ENCODE measurements at regions not wholly inside any gene's neighbourhood (a gene's known extent, or its start where the extent isn't known, plus 50 kb on each side); places are given as distances from the start of the nearest gene placed in this dataset.

DNA sequence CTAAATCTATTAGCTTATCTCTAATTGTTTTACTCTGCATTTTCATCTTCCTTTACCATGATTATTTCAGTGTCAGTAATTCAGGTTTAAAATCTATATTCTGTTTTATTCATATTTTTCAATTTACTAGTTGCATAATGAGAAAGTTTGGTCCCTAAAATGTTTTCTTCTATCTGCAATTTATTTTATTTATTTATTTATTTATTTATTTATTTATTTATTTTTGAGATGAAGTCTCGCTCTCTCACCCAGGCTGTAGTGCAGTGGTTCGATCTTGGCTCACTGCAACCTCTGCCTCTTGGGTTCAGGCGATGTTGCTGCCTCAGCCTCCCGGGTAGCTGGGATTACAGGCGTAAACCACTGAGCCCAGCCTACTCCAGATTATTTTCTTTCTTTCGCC lies 1597.3 kb downstream of the CDH8 start:
- Histone ChIP-seq H3K9me3 (ENCODE audit: low read length) (no peaks in the 10 kb centered on the region), H3K27me3 (ENCODE audit: insufficient read depth, low read depth, low read length) (no peaks in the 10 kb centered on the region), H3K9ac (ENCODE audit: low read length) (no peak overlapping the region), H3K4me3 (ENCODE audit: low read length) (no peak overlapping the region), H3K9me2 (ENCODE audit: insufficient read depth, low read length) (no peaks in the 10 kb centered on the region), H2AFZ (ENCODE audit: low read depth, low read length) (no peak overlapping the region), H3K27ac (ENCODE audit: low read length) (no peak overlapping the region), H3F3A (ENCODE audit: insufficient read depth, low read length, poor library complexity, severe bottlenecking) (no peaks in the 10 kb centered on the region), H3K4me2 (ENCODE audit: low read length) (no peak overlapping the region), H4K20me1 (ENCODE audit: insufficient read depth) (no peaks in the 10 kb centered on the region), H3K36me3 (ENCODE audit: insufficient read depth, low read length) (no peaks in the 10 kb centered on the region), H3K79me2 (replicated peaks; ENCODE audit: insufficient read depth, low read length) (no peaks in the 10 kb centered on the region)
- TF ChIP-seq EP300 (conservative IDR thresholded peaks at IDR 0.05; ENCODE audit: poor library complexity, severe bottlenecking) (no peak), SMC3 (conservative IDR thresholded peaks at IDR 0.05; ENCODE audit: poor library complexity) (no peak), TAF1 (IDR thresholded peaks at IDR 0.05; ENCODE audit: low read depth) (no peak), MXI1 (conservative IDR thresholded peaks at IDR 0.05; ENCODE audit: poor library complexity, severe bottlenecking) (no peak), POLR2AphosphoS5 (IDR thresholded peaks at IDR 0.05) (no peak), RAD21 (conservative IDR thresholded peaks at IDR 0.05) (no peak), EZH2 (IDR thresholded peaks at IDR 0.05; ENCODE audit: borderline replicate concordance, insufficient read depth, low read length, poor library complexity, severe bottlenecking) (no peak)
- TF ChIP-seq, protein P1, sequence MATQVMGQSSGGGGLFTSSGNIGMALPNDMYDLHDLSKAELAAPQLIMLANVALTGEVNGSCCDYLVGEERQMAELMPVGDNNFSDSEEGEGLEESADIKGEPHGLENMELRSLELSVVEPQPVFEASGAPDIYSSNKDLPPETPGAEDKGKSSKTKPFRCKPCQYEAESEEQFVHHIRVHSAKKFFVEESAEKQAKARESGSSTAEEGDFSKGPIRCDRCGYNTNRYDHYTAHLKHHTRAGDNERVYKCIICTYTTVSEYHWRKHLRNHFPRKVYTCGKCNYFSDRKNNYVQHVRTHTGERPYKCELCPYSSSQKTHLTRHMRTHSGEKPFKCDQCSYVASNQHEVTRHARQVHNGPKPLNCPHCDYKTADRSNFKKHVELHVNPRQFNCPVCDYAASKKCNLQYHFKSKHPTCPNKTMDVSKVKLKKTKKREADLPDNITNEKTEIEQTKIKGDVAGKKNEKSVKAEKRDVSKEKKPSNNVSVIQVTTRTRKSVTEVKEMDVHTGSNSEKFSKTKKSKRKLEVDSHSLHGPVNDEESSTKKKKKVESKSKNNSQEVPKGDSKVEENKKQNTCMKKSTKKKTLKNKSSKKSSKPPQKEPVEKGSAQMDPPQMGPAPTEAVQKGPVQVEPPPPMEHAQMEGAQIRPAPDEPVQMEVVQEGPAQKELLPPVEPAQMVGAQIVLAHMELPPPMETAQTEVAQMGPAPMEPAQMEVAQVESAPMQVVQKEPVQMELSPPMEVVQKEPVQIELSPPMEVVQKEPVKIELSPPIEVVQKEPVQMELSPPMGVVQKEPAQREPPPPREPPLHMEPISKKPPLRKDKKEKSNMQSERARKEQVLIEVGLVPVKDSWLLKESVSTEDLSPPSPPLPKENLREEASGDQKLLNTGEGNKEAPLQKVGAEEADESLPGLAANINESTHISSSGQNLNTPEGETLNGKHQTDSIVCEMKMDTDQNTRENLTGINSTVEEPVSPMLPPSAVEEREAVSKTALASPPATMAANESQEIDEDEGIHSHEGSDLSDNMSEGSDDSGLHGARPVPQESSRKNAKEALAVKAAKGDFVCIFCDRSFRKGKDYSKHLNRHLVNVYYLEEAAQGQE (IDR thresholded peaks at IDR 0.05; ENCODE audit: borderline replicate concordance) = no peak
- TF ChIP-seq, protein P2, sequence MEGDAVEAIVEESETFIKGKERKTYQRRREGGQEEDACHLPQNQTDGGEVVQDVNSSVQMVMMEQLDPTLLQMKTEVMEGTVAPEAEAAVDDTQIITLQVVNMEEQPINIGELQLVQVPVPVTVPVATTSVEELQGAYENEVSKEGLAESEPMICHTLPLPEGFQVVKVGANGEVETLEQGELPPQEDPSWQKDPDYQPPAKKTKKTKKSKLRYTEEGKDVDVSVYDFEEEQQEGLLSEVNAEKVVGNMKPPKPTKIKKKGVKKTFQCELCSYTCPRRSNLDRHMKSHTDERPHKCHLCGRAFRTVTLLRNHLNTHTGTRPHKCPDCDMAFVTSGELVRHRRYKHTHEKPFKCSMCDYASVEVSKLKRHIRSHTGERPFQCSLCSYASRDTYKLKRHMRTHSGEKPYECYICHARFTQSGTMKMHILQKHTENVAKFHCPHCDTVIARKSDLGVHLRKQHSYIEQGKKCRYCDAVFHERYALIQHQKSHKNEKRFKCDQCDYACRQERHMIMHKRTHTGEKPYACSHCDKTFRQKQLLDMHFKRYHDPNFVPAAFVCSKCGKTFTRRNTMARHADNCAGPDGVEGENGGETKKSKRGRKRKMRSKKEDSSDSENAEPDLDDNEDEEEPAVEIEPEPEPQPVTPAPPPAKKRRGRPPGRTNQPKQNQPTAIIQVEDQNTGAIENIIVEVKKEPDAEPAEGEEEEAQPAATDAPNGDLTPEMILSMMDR (IDR thresholded peaks at IDR 0.05; ENCODE audit: poor library complexity, severe bottlenecking) = no peak

DNA sequence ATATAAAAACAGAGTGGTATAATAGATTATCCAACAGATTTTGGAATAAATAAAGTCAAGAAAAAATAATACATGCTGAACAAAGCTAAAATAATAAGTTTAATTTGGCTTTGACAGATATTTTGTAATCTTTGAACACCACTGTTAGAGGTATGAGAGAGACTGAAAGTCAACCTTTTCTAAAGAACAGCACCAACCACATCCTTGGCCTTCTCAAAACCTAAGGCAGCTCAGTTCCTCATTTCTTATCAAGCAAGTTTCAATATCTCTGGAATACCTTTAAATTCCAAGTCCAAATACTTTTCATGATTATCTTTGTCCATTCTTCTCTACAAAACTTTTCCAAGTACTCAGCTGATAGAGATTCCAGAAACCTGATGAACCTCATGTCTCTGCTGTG lies 1603.8 kb downstream of the CDH8 start:
- Histone ChIP-seq H3K27ac (ENCODE audit: low read length) (no peak overlapping the region), H3K79me2 (replicated peaks; ENCODE audit: insufficient read depth, low read length) (no peaks in the 10 kb centered on the region), H3K4me3 (ENCODE audit: low read length) (no peak overlapping the region), H3K9me2 (ENCODE audit: insufficient read depth, low read length) (no peaks in the 10 kb centered on the region), H3K27me3 (ENCODE audit: insufficient read depth, low read depth, low read length) (no peaks in the 10 kb centered on the region), H3K4me2 (ENCODE audit: low read length) (no peak overlapping the region), H2AFZ (ENCODE audit: low read depth, low read length) (no peak overlapping the region), H3K36me3 (ENCODE audit: insufficient read depth, low read length) (no peaks in the 10 kb centered on the region), H3F3A (ENCODE audit: insufficient read depth, low read length, poor library complexity, severe bottlenecking) (no peaks in the 10 kb centered on the region), H4K20me1 (ENCODE audit: insufficient read depth) (no peaks in the 10 kb centered on the region), H3K9me3 (ENCODE audit: low read length) (no peaks in the 10 kb centered on the region), H3K9ac (ENCODE audit: low read length) (no peak overlapping the region)
- TF ChIP-seq, protein P2 (IDR thresholded peaks at IDR 0.05; ENCODE audit: poor library complexity, severe bottlenecking) = no peak
- TF ChIP-seq MXI1 (conservative IDR thresholded peaks at IDR 0.05; ENCODE audit: poor library complexity, severe bottlenecking) = no peak
- TF ChIP-seq POLR2AphosphoS5 (IDR thresholded peaks at IDR 0.05) = no peak
- no peak for TF ChIP-seq SMC3 (conservative IDR thresholded peaks at IDR 0.05; ENCODE audit: poor library complexity)
- no peak for TF ChIP-seq RAD21 (conservative IDR thresholded peaks at IDR 0.05)
- TF ChIP-seq, protein P1 (IDR thresholded peaks at IDR 0.05; ENCODE audit: borderline replicate concordance) = no peak
- no peak for TF ChIP-seq TAF1 (IDR thresholded peaks at IDR 0.05; ENCODE audit: low read depth)
- TF ChIP-seq EZH2 (IDR thresholded peaks at IDR 0.05; ENCODE audit: borderline replicate concordance, insufficient read depth, low read length, poor library complexity, severe bottlenecking) = no peak
- TF ChIP-seq EP300 (conservative IDR thresholded peaks at IDR 0.05; ENCODE audit: poor library complexity, severe bottlenecking) = no peak

All from neural cell (in vitro differentiated cells).